ENCODE measurements at regions not wholly inside any gene's neighbourhood (a gene's known extent, or its start where the extent isn't known, plus 50 kb on each side); places are given as distances from the start of the nearest gene placed in this dataset.

DNA sequence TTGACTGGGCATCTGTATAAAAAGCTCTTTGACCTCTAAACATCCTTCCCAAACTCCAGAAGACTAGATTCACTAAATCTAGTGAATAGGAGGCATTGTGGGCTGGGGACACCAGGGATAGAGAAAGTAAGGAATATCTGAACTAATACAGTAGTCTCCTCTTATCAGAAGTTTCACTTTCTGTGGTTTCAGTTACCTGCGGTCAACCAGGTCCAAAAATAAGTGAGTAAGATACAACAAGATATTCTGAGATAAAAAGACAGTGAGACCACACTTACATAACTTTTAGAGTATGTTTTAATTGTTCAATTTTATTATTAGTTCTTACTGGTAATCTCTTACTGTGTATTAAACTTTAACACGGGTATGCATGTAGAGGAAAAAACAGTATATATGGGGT is 376.5 kb downstream of the HNRNPD start:
- TF ChIP-seq, protein P1, sequence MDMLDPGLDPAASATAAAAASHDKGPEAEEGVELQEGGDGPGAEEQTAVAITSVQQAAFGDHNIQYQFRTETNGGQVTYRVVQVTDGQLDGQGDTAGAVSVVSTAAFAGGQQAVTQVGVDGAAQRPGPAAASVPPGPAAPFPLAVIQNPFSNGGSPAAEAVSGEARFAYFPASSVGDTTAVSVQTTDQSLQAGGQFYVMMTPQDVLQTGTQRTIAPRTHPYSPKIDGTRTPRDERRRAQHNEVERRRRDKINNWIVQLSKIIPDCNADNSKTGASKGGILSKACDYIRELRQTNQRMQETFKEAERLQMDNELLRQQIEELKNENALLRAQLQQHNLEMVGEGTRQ (IDR thresholded peaks at IDR 0.05; ENCODE audit: low read length) = no peak
- TF ChIP-seq RAD21 (IDR thresholded peaks at IDR 0.05 in 1 of 2, conservative IDR thresholded peaks at IDR 0.05 in 1 of 2; ENCODE audit: low read depth in 2 of 2, low read length in 2 of 2) (no peak), MAFK (IDR thresholded peaks at IDR 0.05; ENCODE audit: low read depth, low read length) (no peak)
- TF ChIP-seq, protein P2, sequence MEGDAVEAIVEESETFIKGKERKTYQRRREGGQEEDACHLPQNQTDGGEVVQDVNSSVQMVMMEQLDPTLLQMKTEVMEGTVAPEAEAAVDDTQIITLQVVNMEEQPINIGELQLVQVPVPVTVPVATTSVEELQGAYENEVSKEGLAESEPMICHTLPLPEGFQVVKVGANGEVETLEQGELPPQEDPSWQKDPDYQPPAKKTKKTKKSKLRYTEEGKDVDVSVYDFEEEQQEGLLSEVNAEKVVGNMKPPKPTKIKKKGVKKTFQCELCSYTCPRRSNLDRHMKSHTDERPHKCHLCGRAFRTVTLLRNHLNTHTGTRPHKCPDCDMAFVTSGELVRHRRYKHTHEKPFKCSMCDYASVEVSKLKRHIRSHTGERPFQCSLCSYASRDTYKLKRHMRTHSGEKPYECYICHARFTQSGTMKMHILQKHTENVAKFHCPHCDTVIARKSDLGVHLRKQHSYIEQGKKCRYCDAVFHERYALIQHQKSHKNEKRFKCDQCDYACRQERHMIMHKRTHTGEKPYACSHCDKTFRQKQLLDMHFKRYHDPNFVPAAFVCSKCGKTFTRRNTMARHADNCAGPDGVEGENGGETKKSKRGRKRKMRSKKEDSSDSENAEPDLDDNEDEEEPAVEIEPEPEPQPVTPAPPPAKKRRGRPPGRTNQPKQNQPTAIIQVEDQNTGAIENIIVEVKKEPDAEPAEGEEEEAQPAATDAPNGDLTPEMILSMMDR (IDR thresholded peaks at IDR 0.05; ENCODE audit: control extremely low read depth in 1 of 3, insufficient read depth in 1 of 3, low read depth in 1 of 3, low read length in 3 of 3) = no peak

Measured in H1 (cell line).